IMR-90 (cell line): ENCODE measurements at regions not wholly inside any gene's neighbourhood (a gene's known extent, or its start where the extent isn't known, plus 50 kb on each side); places are given as distances from the start of the nearest gene placed in this dataset.
A peak's percentile ranks its signal among the peaks of the same experiment; 100 is the strongest.

Experiments used
- ATAC-seq: fragments of 200-7000 bp; cut with Tn5 transposase; 2 replicates; pipeline ENCODE4 v1.9.1; 2020; ENCODE audit warnings: low read depth, mild to moderate bottlenecking, moderate library complexity
- BruUV-seq: library from RNA; stranded (reverse); fragments of 400-500 nt; replicated peaks from 2 replicates; lab custom pipeline; 2021; lab: Mats Ljungman, UMichigan
- CTCF ChIA-PET: fragments of 300-600 bp; formaldehyde crosslinking; extraction: SDS; loops from one replicate; lab custom pipeline; 2021; ENCODE audit warnings: antibody characterized with exemption; lab: Yijun Ruan, JAX
- POLR2A ChIA-PET: fragments of 300-600 bp; sonication (Branson Sonifier 250); formaldehyde crosslinking; loops from one replicate; lab custom pipeline; 2022; ENCODE audit warnings: antibody characterized with exemption; ENCODE audit not compliant: unreplicated experiment; lab: Charles Lee
- DNase-seq: peaks from one replicate; pipeline ENCODE4 v3.0.0; 2013
- H2AFZ ChIP-seq: replicated peaks from 2 replicates; pipeline ENCODE3; 2013; ENCODE audit warnings: low read length, mild to moderate bottlenecking; ENCODE audit not compliant: poor library complexity
- H2AK5ac ChIP-seq: 2 replicates; pipeline ENCODE4 v1.6.1; 2013; ENCODE audit warnings: low read depth, low read length, inconsistent platforms
- H2AK9ac ChIP-seq: replicated peaks from 2 replicates; pipeline ENCODE3; 2013; ENCODE audit warnings: mild to moderate bottlenecking, low read depth, low read length, moderate library complexity; ENCODE audit not compliant: poor library complexity
- H2BK120ac ChIP-seq: 2 replicates; pipeline ENCODE4 v1.6.1; 2013; ENCODE audit warnings: low read depth, low read length, inconsistent platforms
- H2BK15ac ChIP-seq: 3 replicates; pipeline ENCODE4 v1.6.1; 2013; ENCODE audit warnings: low read depth, low read length, inconsistent platforms
- H2BK20ac ChIP-seq: 2 replicates; pipeline ENCODE4 v1.6.1; 2013; ENCODE audit warnings: low read depth, mild to moderate bottlenecking, inconsistent platforms, low read length, moderate library complexity
- H2BK5ac ChIP-seq: 2 replicates; pipeline ENCODE4 v1.6.1; 2013; ENCODE audit warnings: mild to moderate bottlenecking, low read depth, low read length, inconsistent platforms; ENCODE audit not compliant: poor library complexity, severe bottlenecking
- H3K14ac ChIP-seq: replicated peaks from 2 replicates; pipeline ENCODE4 v1.6.1; 2013; ENCODE audit warnings: low read depth, low read length, inconsistent platforms
- H3K18ac ChIP-seq: 2 replicates; pipeline ENCODE4 v1.6.1; 2013; ENCODE audit warnings: low read depth, low read length, control low read depth
- H3K23ac ChIP-seq: 2 replicates; pipeline ENCODE4 v1.6.1; 2013; ENCODE audit warnings: low read depth, low read length, inconsistent platforms
- H3K27ac ChIP-seq: 2 replicates; pipeline ENCODE4 v1.5.1; 2013; ENCODE audit warnings: mild to moderate bottlenecking, control low read depth, low read length; ENCODE audit not compliant: insufficient read depth
- H3K27me3 ChIP-seq: 2 replicates; pipeline ENCODE4 v1.6.1; 2013; ENCODE audit warnings: low read length; ENCODE audit not compliant: control insufficient read depth, insufficient read depth
- H3K36me3 ChIP-seq: 2 replicates; pipeline ENCODE4 v1.6.1; 2013; ENCODE audit warnings: low read length, mixed read lengths; ENCODE audit not compliant: control insufficient read depth, insufficient read depth
- H3K4ac ChIP-seq: 2 replicates; pipeline ENCODE4 v1.6.1; 2013; ENCODE audit warnings: low read depth, low read length, inconsistent platforms
- H3K4me1 ChIP-seq: 2 replicates; pipeline ENCODE4 v1.6.1; 2013; ENCODE audit warnings: low read length, mixed read lengths; ENCODE audit not compliant: control insufficient read depth, insufficient read depth
- H3K4me2 ChIP-seq: 2 replicates; pipeline ENCODE4 v1.6.1; 2013; ENCODE audit warnings: low read depth, mild to moderate bottlenecking, control low read depth, low read length, moderate library complexity
- H3K4me3 ChIP-seq: 2 replicates; pipeline ENCODE4 v1.5.1; 2013; ENCODE audit warnings: low read depth, mild to moderate bottlenecking, control low read depth, low read length, moderate library complexity; ENCODE audit not compliant: insufficient read depth
- H3K56ac ChIP-seq: 2 replicates; pipeline ENCODE4 v1.6.1; 2013; ENCODE audit warnings: low read length, inconsistent platforms; ENCODE audit not compliant: insufficient read depth; ENCODE audit errors: extremely low read depth
- H3K79me1 ChIP-seq, 2 experiments: 2 replicates each; pipeline ENCODE4 v1.6.1; 2013; ENCODE audit warnings: low read length in 2 of 2, inconsistent platforms in 1 of 2, low read depth in 1 of 2
- H3K9ac ChIP-seq: 2 replicates; pipeline ENCODE4 v1.6.1; 2013; ENCODE audit warnings: low read depth, low read length, control low read depth
- H3K9me1 ChIP-seq: 2 replicates; pipeline ENCODE4 v1.6.1; 2013; ENCODE audit warnings: low read length, inconsistent platforms; ENCODE audit not compliant: insufficient read depth
- H3K9me3 ChIP-seq: 2 replicates; pipeline ENCODE4 v1.6.1; 2013; ENCODE audit warnings: low read length; ENCODE audit not compliant: control insufficient read depth, insufficient read depth
- H4K20me1 ChIP-seq: 2 replicates; pipeline ENCODE4 v1.6.1; 2013; ENCODE audit warnings: low read length, inconsistent platforms; ENCODE audit not compliant: insufficient read depth
- H4K5ac ChIP-seq: 2 replicates; pipeline ENCODE4 v1.6.1; 2013; ENCODE audit warnings: mild to moderate bottlenecking, low read depth, low read length, control low read depth
- H4K8ac ChIP-seq, 2 experiments: 2 replicates each; pipeline ENCODE4 v1.6.1; 2013; ENCODE audit warnings: low read depth in 2 of 2, low read length in 2 of 2, control low read depth in 1 of 2, inconsistent platforms in 1 of 2
- H4K91ac ChIP-seq: 2 replicates; pipeline ENCODE4 v1.6.1; 2013; ENCODE audit warnings: low read depth, low read length, inconsistent platforms; ENCODE audit not compliant: insufficient read depth
- MAFK ChIP-seq: IDR thresholded peaks from 2 replicates; pipeline ENCODE4 v1.6.1; 2012; ENCODE audit warnings: low read depth, low read length, improper control_type of control experiment
- MAZ ChIP-seq: IDR thresholded peaks from 2 replicates; pipeline ENCODE4 v1.6.1; 2012; ENCODE audit warnings: low read depth, mild to moderate bottlenecking, low read length, improper control_type of control experiment, moderate library complexity, borderline replicate concordance
- POLR2A ChIP-seq: IDR thresholded peaks from 2 replicates; pipeline ENCODE4 v1.6.1; 2012; ENCODE audit warnings: mild to moderate bottlenecking, low read depth, low read length
- WGBS, 2 experiments: methylation state at CpG; one replicate each; pipeline versions ENCODE4 v1.1.5 to v1.1.7; 2013; ENCODE audit warnings: missing lambda C conversion rate in 2 of 2; ENCODE audit not compliant: insufficient read length in 1 of 2; ENCODE audit errors: extremely low coverage in 2 of 2; 5-methylcytosine and 5-hydroxymethylcytosine counted together
- dilution Hi-C: fragments of 300-500 bp; cut with HindIII; formaldehyde crosslinking; loops from one replicate; pipeline ENCODE4 v1.14.3; 2018; ENCODE audit warnings: low sequenced_read_pairs; ENCODE audit not compliant: unreplicated experiment
- in situ Hi-C: fragments of 300-500 bp; cut with MboI; formaldehyde crosslinking; loops from 3 replicates; pipeline ENCODE4 v1.14.3; 2019; ENCODE audit warnings: low sequenced_read_pairs, inconsistent platforms, mixed read lengths
- intact Hi-C: fragments of 100-400 bp; cut with micrococcal nuclease; formaldehyde crosslinking; loops from 2 replicates; pipeline ENCODE4 v1.10.0; 2022

GRCh38 chr2:215489288-215489848, 53.5 kb upstream of the FN1 start:
- H2AK5ac ChIP-seq, result no peak overlapping the region
- no peaks in the 10 kb centered on the region for H4K20me1 ChIP-seq
- H2AK9ac ChIP-seq, result no peak overlapping the region
- no peak overlapping the region for H3K18ac ChIP-seq
- no peak overlapping the region for H3K27ac ChIP-seq
- H3K36me3 ChIP-seq, result no peaks in the 10 kb centered on the region
- H4K8ac ChIP-seq, result no peak overlapping the region; a peak in 1 of 4 replicates
- dilution Hi-C loops, result no loop called here
- no peak overlapping the region for H4K91ac ChIP-seq
- TF ChIP-seq MAZ (no peak), MAFK (peak; percentile 44; the same call in 1 of the 2 replicates), POLR2A (no peak)
- BruUV-seq, result no TSS peak
- in situ Hi-C loops, result no loop called here
- H2BK120ac ChIP-seq, result no peak overlapping the region; the same call in 1 of the 2 replicates
- no peak overlapping the region for H2BK20ac ChIP-seq
- no peaks in the 10 kb centered on the region for H3K9me1 ChIP-seq
- H3K79me1 ChIP-seq, result no peaks in the 10 kb centered on the region
- no CpG with 5 or more reads among the region's 3 CpGs for WGBS, 2 experiments
- no peak overlapping the region for H3K4me2 ChIP-seq
- intact Hi-C loops, result no loop called here
- H3K56ac ChIP-seq, result no peak overlapping the region
- H3K27me3 ChIP-seq, result no peaks in the 10 kb centered on the region
- H3K4me3 ChIP-seq, result no peak overlapping the region
- H2BK5ac ChIP-seq, result no peak overlapping the region
- H3K23ac ChIP-seq, result no peak overlapping the region
- ChIA-PET POLR2A (no interaction called here), CTCF (interaction anchor here (0.6 kb wide), 1 partner anchor 12 kb away, joined by 3 read pairs; no protein-coding TSS in a partner anchor)
- H2BK15ac ChIP-seq, result no peak overlapping the region
- no peaks in the 10 kb centered on the region for H3K4me1 ChIP-seq
- no peak overlapping the region; the same call in 1 of the 2 replicates for H4K5ac ChIP-seq
- H3K9ac ChIP-seq, result no peak overlapping the region
- no peaks in the 10 kb centered on the region for H3K9me3 ChIP-seq
- peak overlapping the region; percentile 46 for H2AFZ ChIP-seq
- no peak for DNase-seq
- ATAC-seq, result no peak
- H3K14ac ChIP-seq, result no peak overlapping the region
- no peak overlapping the region for H3K4ac ChIP-seq
